Jurkat, Clone E6-1 (cell line): ENCODE measurements at regions not wholly inside any gene's neighbourhood (a gene's known extent, or its start where the extent isn't known, plus 50 kb on each side); places are given as distances from the start of the nearest gene placed in this dataset.

ENCODE experiments used
- DNase-seq: peaks from one replicate; pipeline ENCODE4 v3.0.0-alpha.2; 2011; ENCODE audit warnings: low read depth, low spot score
- H3K4me3 ChIP-seq: 2 replicates; pipeline ENCODE4 v1.5.1; 2011; ENCODE audit warnings: mild to moderate bottlenecking, low read length, control low read depth, moderate library complexity

- H3K4me3 ChIP-seq: no peak overlapping the region
- DNase-seq: no peak
Observed at GRCh38 chr6:33877982-33878535, 74.3 kb upstream of the MLN start.

GRCh38 chr6:33875696-33876095 lies 71.9 kb upstream of the MLN start:
- no peak overlapping the region for H3K4me3 ChIP-seq
- DNase-seq: no peak

- no peak for DNase-seq
- H3K4me3 ChIP-seq: no peak overlapping the region
Observed at GRCh38 chr6:33875141-33875581, 71.4 kb upstream of the MLN start.

- no peak for DNase-seq
- H3K4me3 ChIP-seq: no peak overlapping the region
Observed at GRCh38 chr6:33874136-33874760, 70.4 kb upstream of the MLN start.

GRCh38 chr6:33872761-33873160 lies 69.0 kb upstream of the MLN start:
- no peak for DNase-seq
- H3K4me3 ChIP-seq: no peak overlapping the region

GRCh38 chr6:33869826-33870423 lies 66.1 kb upstream of the MLN start:
- no peak for DNase-seq
- H3K4me3 ChIP-seq: no peak overlapping the region

- no peak for DNase-seq
- H3K4me3 ChIP-seq: no peak overlapping the region
Observed at GRCh38 chr6:33869121-33869520, 65.3 kb upstream of the MLN start.

- no peak for DNase-seq
- H3K4me3 ChIP-seq: no peak overlapping the region
Observed at GRCh38 chr6:33868141-33868540, 64.3 kb upstream of the MLN start.

- no peak overlapping the region for H3K4me3 ChIP-seq
- DNase-seq: no peak
Observed at GRCh38 chr6:33865478-33866077, 61.8 kb upstream of the MLN start.

GRCh38 chr6:33863723-33864440 lies 60.1 kb upstream of the MLN start:
- DNase-seq: no peak
- H3K4me3 ChIP-seq: no peak overlapping the region

- DNase-seq: no peak
- H3K4me3 ChIP-seq: no peak overlapping the region
Observed at GRCh38 chr6:33863084-33863483, 59.3 kb upstream of the MLN start.

GRCh38 chr6:33862536-33862935 lies 58.7 kb upstream of the MLN start:
- no peak overlapping the region for H3K4me3 ChIP-seq
- DNase-seq: no peak

- no peak overlapping the region for H3K4me3 ChIP-seq
- DNase-seq: no peak
Observed at GRCh38 chr6:33861722-33862121, 57.9 kb upstream of the MLN start.

- DNase-seq: peak; percentile 36
- no peak overlapping the region for H3K4me3 ChIP-seq
Observed at GRCh38 chr6:33860706-33861474, 57.1 kb upstream of the MLN start.

- H3K4me3 ChIP-seq: no peak overlapping the region
- DNase-seq: no peak
Observed at GRCh38 chr6:33860006-33860405, 56.2 kb upstream of the MLN start.

- no peak for DNase-seq
- no peak overlapping the region for H3K4me3 ChIP-seq
Observed at GRCh38 chr6:33858804-33859505, 55.2 kb upstream of the MLN start.

- no peak for DNase-seq
- no peak overlapping the region for H3K4me3 ChIP-seq
Observed at GRCh38 chr6:33857932-33858475, 54.2 kb upstream of the MLN start.
